ENCODE measurements at regions not wholly inside any gene's neighbourhood (a gene's known extent, or its start where the extent isn't known, plus 50 kb on each side); places are given as distances from the start of the nearest gene placed in this dataset.

GRCh38 chrX:54640736-54641135 is 110.7 kb downstream of the GNL3L start:
- TF ChIP-seq POLR2A (IDR thresholded peaks at IDR 0.05), result peak in 1 of 2 donors; percentile 10
- no peak for TF ChIP-seq CTCF (IDR thresholded peaks at IDR 0.05 in 4 of 5, conservative IDR thresholded peaks at IDR 0.05 in 1 of 5)

All from gastrocnemius medialis (tissue), 4 donors.